HepG2 (cell line): ENCODE measurements at regions not wholly inside any gene's neighbourhood (a gene's known extent, or its start where the extent isn't known, plus 50 kb on each side); places are given as distances from the start of the nearest gene placed in this dataset.

Experiments
- ATAC-seq: fragments of 200-7000 bp; cut with Tn5 transposase; 3 replicates; pipeline ENCODE4 v1.9.1; 2020; ENCODE audit warnings: mild to moderate bottlenecking, moderate library complexity
- BruUV-seq: library from RNA; stranded (reverse); fragments of 400-500 nt; replicated peaks from 2 replicates; lab custom pipeline; 2021; lab: Mats Ljungman, UMichigan
- CTCF ChIA-PET: fragments of 300-600 bp; formaldehyde crosslinking; extraction: SDS; loops from one replicate; lab custom pipeline; 2021; ENCODE audit warnings: low total read pairs, inconsistent platforms, low intra/inter-chr PET ratio; lab: Yijun Ruan, JAX
- POLR2A ChIA-PET: fragments of 350-600 bp; sonication (Branson Sonifier 250); formaldehyde crosslinking; loops from one replicate; lab custom pipeline; 2020; ENCODE audit warnings: antibody characterized with exemption, inconsistent platforms; lab: Yijun Ruan, JAX
- DNase-seq: peaks from one replicate; pipeline ENCODE4 v3.0.0-alpha.2; 2015; ENCODE audit warnings: low spot score
- FAIRE-seq: peaks from 3 replicates; lab custom pipeline; 2011; peaks lifted over from hg19 to GRCh38; lab: Jason Lieb, UNC
- H2AFZ ChIP-seq: one replicate; pipeline ENCODE4 v1.6.1; 2011; ENCODE audit warnings: low read length, inconsistent platforms
- H3K27ac ChIP-seq: fragments of 300-600 bp; 3 replicates; pipeline ENCODE4 v1.8.0; 2011; ENCODE audit warnings: mixed run types, mild to moderate bottlenecking, mixed read lengths, low read length, inconsistent platforms; ENCODE audit not compliant: insufficient read depth; ENCODE audit errors: extremely low read length
- H3K27me3 ChIP-seq, 2 experiments: fragments of 200-600 bp in 1 of 2; 2 replicates in 1 of 2; 3 replicates in 1 of 2; pipeline versions ENCODE4 v1.6.0 to v1.8.0; 2011; ENCODE audit warnings: low read length in 2 of 2, mild to moderate bottlenecking in 2 of 2, moderate library complexity in 2 of 2, inconsistent platforms in 1 of 2; ENCODE audit not compliant: insufficient read depth in 2 of 2, control insufficient read depth in 1 of 2
- H3K36me3 ChIP-seq, 2 experiments: fragments of 200-600 bp in 1 of 2; replicated peaks in 1 of 2; 2 replicates in 1 of 2; 3 replicates in 1 of 2; pipeline versions ENCODE4 v1.5.1 to v1.8.0; 2011; ENCODE audit warnings: low read length in 2 of 2, inconsistent platforms in 1 of 2; ENCODE audit not compliant: insufficient read depth in 2 of 2, control insufficient read depth in 1 of 2
- H3K4me1 ChIP-seq: 2 replicates; pipeline ENCODE4 v1.5.1; 2012; ENCODE audit warnings: low read length, inconsistent platforms; ENCODE audit not compliant: insufficient read depth
- H3K4me2 ChIP-seq: 2 replicates; pipeline ENCODE4 v1.6.0; 2011; ENCODE audit warnings: low read depth, low read length, inconsistent platforms
- H3K4me3 ChIP-seq, 3 experiments: fragments of 200-600 bp in 1 of 3; sonication (generic), shearing (Covaris generic) in 1 of 3; replicated peaks in 1 of 3; 2 replicates each; pipeline ENCODE4 v1.5.1; 2011 to 2016; ENCODE audit warnings: low read length in 3 of 3, inconsistent platforms in 2 of 3, low read depth in 2 of 3, mild to moderate bottlenecking in 2 of 3, control low read depth in 1 of 3, mixed read lengths in 1 of 3; ENCODE audit not compliant: insufficient read depth in 1 of 3
- H3K79me2 ChIP-seq: one replicate; pipeline ENCODE4 v1.6.1; 2011; ENCODE audit warnings: low read length, inconsistent platforms; ENCODE audit not compliant: insufficient read depth
- H3K9ac ChIP-seq: 2 replicates; pipeline ENCODE4 v1.6.0; 2011; ENCODE audit warnings: mild to moderate bottlenecking, low read depth, low read length, inconsistent platforms; ENCODE audit not compliant: insufficient read depth
- H3K9me3 ChIP-seq: 2 replicates; pipeline ENCODE4 v1.5.1; 2012; ENCODE audit warnings: mild to moderate bottlenecking, low read length
- H4K20me1 ChIP-seq: 2 replicates; pipeline ENCODE4 v1.6.0; 2011; ENCODE audit warnings: inconsistent platforms, mild to moderate bottlenecking, low read length, moderate library complexity; ENCODE audit not compliant: insufficient read depth
- ATF7-NPFF ChIP-seq: sonication (generic); formaldehyde crosslinking; IDR thresholded peaks from 2 replicates; pipeline ENCODE4 v1.8.1; 2023; ENCODE audit warnings: mild to moderate bottlenecking, low read depth, missing genetic modification reagents, moderate library complexity
- GABPA ChIP-seq, 2 experiments: IDR thresholded peaks; 2 replicates each; pipeline ENCODE4 v1.6.1; 2011 to 2016; ENCODE audit warnings: low read depth in 2 of 2, low read length in 1 of 2, missing biosample characterization in 1 of 2, missing genetic modification characterization in 1 of 2
- NAIF1 ChIP-seq: sonication (generic); formaldehyde crosslinking; IDR thresholded peaks from 2 replicates; pipeline ENCODE4 v1.5.0; 2020; ENCODE audit warnings: mild to moderate bottlenecking, missing genetic modification reagents, borderline replicate concordance
- TP53 ChIP-seq: sonication (generic); formaldehyde crosslinking; conservative IDR thresholded peaks from 2 replicates; pipeline ENCODE4 v1.4.0; 2020; ENCODE audit warnings: missing genetic modification reagents
- ZC3H13 ChIP-seq: sonication (generic); formaldehyde crosslinking; IDR thresholded peaks from 2 replicates; pipeline ENCODE4 v1.8.1; 2023; ENCODE audit warnings: mild to moderate bottlenecking, missing genetic modification reagents, moderate library complexity
- ZEB1 ChIP-seq: IDR thresholded peaks from 2 replicates; pipeline ENCODE4 v1.6.1; 2012; ENCODE audit warnings: mild to moderate bottlenecking, low read depth, inconsistent platforms; ENCODE audit not compliant: insufficient replicate concordance
- ZFP36 ChIP-seq: fragments of 150-350 bp; IDR thresholded peaks from 2 replicates; pipeline ENCODE4 v1.6.1; 2018; ENCODE audit warnings: borderline replicate concordance, low read length, low read depth; ENCODE audit not compliant: partially characterized antibody
- ZNF549 ChIP-seq: sonication (generic); formaldehyde crosslinking; IDR thresholded peaks from 2 replicates; pipeline ENCODE4 v1.5.0; 2020; ENCODE audit warnings: missing genetic modification reagents
- ZNF607 ChIP-seq: sonication (generic); formaldehyde crosslinking; IDR thresholded peaks from 2 replicates; pipeline ENCODE4 v1.5.1; 2020; ENCODE audit warnings: missing genetic modification reagents, mild to moderate bottlenecking, borderline replicate concordance
- ZNF629 ChIP-seq: sonication (generic); formaldehyde crosslinking; conservative IDR thresholded peaks from 2 replicates; pipeline ENCODE4 v1.5.0; 2020; ENCODE audit warnings: missing genetic modification reagents
- ZNF660 ChIP-seq: sonication (generic); formaldehyde crosslinking; IDR thresholded peaks from 2 replicates; pipeline ENCODE4 v1.5.1; 2020; ENCODE audit warnings: mild to moderate bottlenecking, low read depth, missing genetic modification reagents, borderline replicate concordance
- ZSCAN22 ChIP-seq: sonication (generic); formaldehyde crosslinking; IDR thresholded peaks from 2 replicates; pipeline ENCODE4 v1.4.0; 2020; ENCODE audit warnings: mild to moderate bottlenecking, missing genetic modification reagents
- ZSCAN31 ChIP-seq: sonication (generic); formaldehyde crosslinking; IDR thresholded peaks from 2 replicates; pipeline ENCODE4 v1.5.0; 2020; ENCODE audit warnings: low read depth, mild to moderate bottlenecking, missing genetic modification reagents
- WGBS: methylation state at CpG from one replicate; pipeline ENCODE4 v1.1.6; 2017; ENCODE audit warnings: low lambda C conversion rate; 5-methylcytosine and 5-hydroxymethylcytosine counted together
- in situ Hi-C: cut with HindIII; loops from 2 replicates; pipeline ENCODE4 v1.10.0; 2017; ENCODE audit warnings: low pct_unique_long_range_greater_than_20kb; ENCODE audit not compliant: extremely low pct_ligation_motif_present
- intact Hi-C: fragments of 100-400 bp; cut with micrococcal nuclease; formaldehyde crosslinking; loops from one replicate; pipeline ENCODE4 v1.10.0; 2022; ENCODE audit not compliant: unreplicated experiment
- TF ChIP-seq, protein P1 (sequence below): sonication (generic); formaldehyde crosslinking; IDR thresholded peaks from 2 replicates; pipeline ENCODE4 v1.4.0; 2020; ENCODE audit warnings: mild to moderate bottlenecking, missing genetic modification reagents
- TF ChIP-seq, protein P2 (sequence below): sonication (generic); formaldehyde crosslinking; IDR thresholded peaks from 2 replicates; pipeline ENCODE4 v1.5.0; 2020; ENCODE audit warnings: missing genetic modification reagents
- TF ChIP-seq, protein P3 (sequence below): sonication (generic); formaldehyde crosslinking; IDR thresholded peaks from 2 replicates; pipeline ENCODE4 v1.4.0; 2020; ENCODE audit warnings: missing genetic modification reagents, borderline replicate concordance

DNA sequence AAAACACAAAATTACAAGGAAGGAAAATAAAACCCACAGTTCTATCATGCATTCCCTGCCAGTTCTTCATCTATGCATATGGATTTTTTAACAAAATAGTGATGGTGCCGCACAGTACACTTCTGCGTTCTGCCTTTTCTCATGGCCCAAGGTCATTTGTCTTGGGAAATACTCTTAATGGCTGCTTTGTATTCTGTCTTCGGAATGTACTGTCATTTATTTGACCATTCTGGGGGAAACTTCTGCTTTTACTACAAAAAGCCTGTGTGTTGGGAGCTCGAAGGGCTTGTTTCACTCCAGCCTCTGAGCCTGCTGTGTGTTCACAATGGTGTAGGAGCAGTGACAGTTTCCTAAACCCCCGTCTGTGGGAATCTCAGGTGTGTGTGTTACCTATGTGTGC lies 82.8 kb upstream of the SEC14L1 start (continued):
- TF ChIP-seq ZEB1 (no peak), ATF7-NPFF (CRISPR knock-in tag) (no peak), ZSCAN22 (no peak), ZNF629 (CRISPR knock-in tag) (no peak), ZC3H13 (CRISPR knock-in tag) (no peak), ZNF607 (CRISPR knock-in tag) (no peak), ZNF660 (CRISPR knock-in tag) (no peak)
- TF ChIP-seq, protein P1, sequence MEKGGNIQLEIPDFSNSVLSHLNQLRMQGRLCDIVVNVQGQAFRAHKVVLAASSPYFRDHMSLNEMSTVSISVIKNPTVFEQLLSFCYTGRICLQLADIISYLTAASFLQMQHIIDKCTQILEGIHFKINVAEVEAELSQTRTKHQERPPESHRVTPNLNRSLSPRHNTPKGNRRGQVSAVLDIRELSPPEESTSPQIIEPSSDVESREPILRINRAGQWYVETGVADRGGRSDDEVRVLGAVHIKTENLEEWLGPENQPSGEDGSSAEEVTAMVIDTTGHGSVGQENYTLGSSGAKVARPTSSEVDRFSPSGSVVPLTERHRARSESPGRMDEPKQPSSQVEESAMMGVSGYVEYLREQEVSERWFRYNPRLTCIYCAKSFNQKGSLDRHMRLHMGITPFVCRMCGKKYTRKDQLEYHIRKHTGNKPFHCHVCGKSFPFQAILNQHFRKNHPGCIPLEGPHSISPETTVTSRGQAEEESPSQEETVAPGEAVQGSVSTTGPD (CRISPR knock-in tag), result no peak
- TF ChIP-seq, protein P2, sequence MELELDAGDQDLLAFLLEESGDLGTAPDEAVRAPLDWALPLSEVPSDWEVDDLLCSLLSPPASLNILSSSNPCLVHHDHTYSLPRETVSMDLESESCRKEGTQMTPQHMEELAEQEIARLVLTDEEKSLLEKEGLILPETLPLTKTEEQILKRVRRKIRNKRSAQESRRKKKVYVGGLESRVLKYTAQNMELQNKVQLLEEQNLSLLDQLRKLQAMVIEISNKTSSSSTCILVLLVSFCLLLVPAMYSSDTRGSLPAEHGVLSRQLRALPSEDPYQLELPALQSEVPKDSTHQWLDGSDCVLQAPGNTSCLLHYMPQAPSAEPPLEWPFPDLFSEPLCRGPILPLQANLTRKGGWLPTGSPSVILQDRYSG (CRISPR knock-in tag), result no peak
- TF ChIP-seq, all 625 proteins: peak for 0

DNA sequence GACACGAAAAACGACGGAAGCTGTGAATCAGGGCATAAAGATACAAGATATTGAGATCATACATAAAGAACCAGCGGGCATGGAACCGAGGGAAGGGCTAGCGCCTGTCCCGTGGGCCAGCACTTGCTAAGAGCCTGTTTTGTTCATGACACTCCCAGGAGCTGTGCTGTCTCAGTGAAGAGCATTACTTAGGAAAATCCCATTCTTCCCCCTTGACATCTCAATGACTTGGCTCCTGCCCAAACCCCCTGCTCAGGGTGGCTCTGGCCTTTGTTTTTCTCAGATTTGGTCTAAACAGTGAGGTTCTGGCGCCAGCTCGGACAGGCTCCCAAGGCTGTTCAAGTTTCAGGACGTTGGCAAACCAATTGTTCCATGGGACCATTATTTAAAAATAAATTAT lies 79.1 kb upstream of the SEC14L1 start:
- no peaks in the 10 kb centered on the region for H4K20me1 ChIP-seq
- DNase-seq (no peak), FAIRE-seq (no peak), ATAC-seq (no peak)
- no peaks in the 10 kb centered on the region for H3K79me2 ChIP-seq
- H3K9me3 ChIP-seq, result no peaks in the 10 kb centered on the region
- CTCF ChIA-PET, result no interaction called here
- no peak overlapping the region for H3K4me2 ChIP-seq
- POLR2A ChIA-PET, result no interaction called here
- 41% methylated on average over 10 of the region's 10 CpGs for WGBS
- peaks cover 9% of the 10 kb centered on the region for H3K4me1 ChIP-seq
- in situ Hi-C loops (loop anchor here (10.0 kb wide), 1 partner anchor 237 kb away; no protein-coding TSS in a partner anchor), intact Hi-C loops (no loop called here)
- no TSS peak for BruUV-seq
- TF ChIP-seq ZSCAN31 (CRISPR knock-in tag) (no peak), ZFP36 (no peak), TP53 (CRISPR knock-in tag) (no peak), NAIF1 (no peak), ZNF549 (CRISPR knock-in tag) (no peak), GABPA (IDR thresholded peaks at IDR 0.05; ENCODE audit: low read depth, low read length) (no peak), GABPA (CRISPR knock-in tag; IDR thresholded peaks at IDR 0.05; ENCODE audit: low read depth) (no peak)
- TF ChIP-seq, protein P3, sequence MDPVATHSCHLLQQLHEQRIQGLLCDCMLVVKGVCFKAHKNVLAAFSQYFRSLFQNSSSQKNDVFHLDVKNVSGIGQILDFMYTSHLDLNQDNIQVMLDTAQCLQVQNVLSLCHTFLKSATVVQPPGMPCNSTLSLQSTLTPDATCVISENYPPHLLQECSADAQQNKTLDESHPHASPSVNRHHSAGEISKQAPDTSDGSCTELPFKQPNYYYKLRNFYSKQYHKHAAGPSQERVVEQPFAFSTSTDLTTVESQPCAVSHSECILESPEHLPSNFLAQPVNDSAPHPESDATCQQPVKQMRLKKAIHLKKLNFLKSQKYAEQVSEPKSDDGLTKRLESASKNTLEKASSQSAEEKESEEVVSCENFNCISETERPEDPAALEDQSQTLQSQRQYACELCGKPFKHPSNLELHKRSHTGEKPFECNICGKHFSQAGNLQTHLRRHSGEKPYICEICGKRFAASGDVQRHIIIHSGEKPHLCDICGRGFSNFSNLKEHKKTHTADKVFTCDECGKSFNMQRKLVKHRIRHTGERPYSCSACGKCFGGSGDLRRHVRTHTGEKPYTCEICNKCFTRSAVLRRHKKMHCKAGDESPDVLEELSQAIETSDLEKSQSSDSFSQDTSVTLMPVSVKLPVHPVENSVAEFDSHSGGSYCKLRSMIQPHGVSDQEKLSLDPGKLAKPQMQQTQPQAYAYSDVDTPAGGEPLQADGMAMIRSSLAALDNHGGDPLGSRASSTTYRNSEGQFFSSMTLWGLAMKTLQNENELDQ, result no peak
- H3K27me3 ChIP-seq, result peaks cover 3 to 42% of the 10 kb centered on the region in 2 experiments
- H2AFZ ChIP-seq, result no peak overlapping the region
- no peak overlapping the region for H3K4me3 ChIP-seq
- no peak overlapping the region for H3K9ac ChIP-seq
- no peak overlapping the region for H3K27ac ChIP-seq
- no peaks in the 10 kb centered on the region for H3K36me3 ChIP-seq
